ENCODE measurements at regions not wholly inside any gene's neighbourhood (a gene's known extent, or its start where the extent isn't known, plus 50 kb on each side); places are given as distances from the start of the nearest gene placed in this dataset.

DNA sequence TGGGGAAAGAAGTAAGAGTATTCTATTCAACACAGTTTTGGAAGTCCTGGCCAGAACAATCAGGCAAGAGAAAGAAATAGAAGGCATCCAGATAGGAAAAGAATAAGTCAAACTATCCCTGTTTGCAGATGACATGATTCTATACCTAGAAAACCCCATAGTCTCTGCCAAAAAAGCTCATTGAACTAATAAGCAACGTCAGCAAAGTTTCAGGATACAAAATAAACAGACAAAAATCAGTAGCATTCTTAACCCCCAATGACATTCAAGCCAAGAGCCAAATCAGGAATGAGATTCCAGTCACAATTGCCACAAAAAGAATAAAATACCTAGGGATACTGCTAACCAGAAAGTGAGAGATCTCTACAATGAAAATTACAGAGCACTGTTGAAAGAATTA lies 99.4 kb upstream of the MITF start (continued):
- no peak for TF ChIP-seq MXI1 (IDR thresholded peaks at IDR 0.05; ENCODE audit: low read depth, low read length)

DNA sequence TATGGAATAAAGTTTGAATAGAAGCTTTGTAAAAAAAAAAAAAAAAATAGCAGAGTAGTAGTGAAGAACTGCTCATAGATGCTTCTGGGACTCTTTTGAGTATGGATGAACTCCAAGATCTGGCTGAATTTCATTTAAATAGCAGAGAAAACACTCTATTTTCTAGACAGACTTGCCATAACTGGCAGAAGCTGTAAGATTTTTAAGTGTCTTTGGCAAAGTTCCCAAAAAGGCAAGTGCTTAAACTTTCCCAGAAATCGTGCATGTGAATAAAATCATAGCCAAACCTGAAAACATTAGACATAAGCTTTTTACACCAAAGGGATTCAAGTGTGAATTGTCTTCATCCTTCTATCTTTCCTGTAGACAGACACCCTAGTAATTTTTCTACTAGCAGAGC lies 110.3 kb upstream of the MITF start:
- no peak for FAIRE-seq
- TF ChIP-seq SREBF2 (IDR thresholded peaks at IDR 0.05; ENCODE audit: low read length) (no peak), ZZZ3 (IDR thresholded peaks at IDR 0.05; ENCODE audit: control insufficient read depth, insufficient read length, low read depth) (no peak), SMARCA5 (IDR thresholded peaks at IDR 0.05) (no peak), ESRRA (IDR thresholded peaks at IDR 0.05; ENCODE audit: low read length) (no peak), ZNF274 (IDR thresholded peaks at IDR 0.05; ENCODE audit: insufficient read depth, insufficient read length) (no peak), SMC3 (IDR thresholded peaks at IDR 0.05; ENCODE audit: borderline replicate concordance, low read length) (no peak), NFYA (IDR thresholded peaks at IDR 0.05; ENCODE audit: borderline replicate concordance, low read depth, low read length) (no peak), HDAC2 (IDR thresholded peaks at IDR 0.05) (no peak), CEBPB (IDR thresholded peaks at IDR 0.05; ENCODE audit: borderline replicate concordance in 1 of 2, low read depth in 2 of 2, low read length in 2 of 2) (no peak), YBX1 (IDR thresholded peaks at IDR 0.05) (no peak)
- TF ChIP-seq, protein P1, sequence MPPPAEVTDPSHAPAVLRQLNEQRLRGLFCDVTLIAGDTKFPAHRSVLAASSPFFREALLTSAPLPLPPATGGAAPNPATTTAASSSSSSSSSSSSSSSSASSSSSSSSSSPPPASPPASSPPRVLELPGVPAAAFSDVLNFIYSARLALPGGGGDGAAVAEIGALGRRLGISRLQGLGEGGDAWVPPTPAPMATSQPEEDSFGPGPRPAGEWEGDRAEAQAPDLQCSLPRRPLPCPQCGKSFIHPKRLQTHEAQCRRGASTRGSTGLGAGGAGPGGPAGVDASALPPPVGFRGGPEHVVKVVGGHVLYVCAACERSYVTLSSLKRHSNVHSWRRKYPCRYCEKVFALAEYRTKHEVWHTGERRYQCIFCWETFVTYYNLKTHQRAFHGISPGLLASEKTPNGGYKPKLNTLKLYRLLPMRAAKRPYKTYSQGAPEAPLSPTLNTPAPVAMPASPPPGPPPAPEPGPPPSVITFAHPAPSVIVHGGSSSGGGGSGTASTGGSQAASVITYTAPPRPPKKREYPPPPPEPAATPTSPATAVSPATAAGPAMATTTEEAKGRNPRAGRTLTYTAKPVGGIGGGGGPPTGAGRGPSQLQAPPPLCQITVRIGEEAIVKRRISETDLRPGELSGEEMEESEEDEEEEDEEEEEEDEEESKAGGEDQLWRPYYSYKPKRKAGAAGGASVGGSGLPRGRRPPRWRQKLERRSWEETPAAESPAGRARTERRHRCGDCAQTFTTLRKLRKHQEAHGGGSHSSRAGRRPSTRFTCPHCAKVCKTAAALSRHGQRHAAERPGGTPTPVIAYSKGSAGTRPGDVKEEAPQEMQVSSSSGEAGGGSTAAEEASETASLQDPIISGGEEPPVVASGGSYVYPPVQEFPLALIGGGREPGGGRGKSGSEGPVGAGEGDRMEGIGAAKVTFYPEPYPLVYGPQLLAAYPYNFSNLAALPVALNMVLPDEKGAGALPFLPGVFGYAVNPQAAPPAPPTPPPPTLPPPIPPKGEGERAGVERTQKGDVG (CRISPR knock-in tag; IDR thresholded peaks at IDR 0.05): no peak
- TF ChIP-seq, protein P2, sequence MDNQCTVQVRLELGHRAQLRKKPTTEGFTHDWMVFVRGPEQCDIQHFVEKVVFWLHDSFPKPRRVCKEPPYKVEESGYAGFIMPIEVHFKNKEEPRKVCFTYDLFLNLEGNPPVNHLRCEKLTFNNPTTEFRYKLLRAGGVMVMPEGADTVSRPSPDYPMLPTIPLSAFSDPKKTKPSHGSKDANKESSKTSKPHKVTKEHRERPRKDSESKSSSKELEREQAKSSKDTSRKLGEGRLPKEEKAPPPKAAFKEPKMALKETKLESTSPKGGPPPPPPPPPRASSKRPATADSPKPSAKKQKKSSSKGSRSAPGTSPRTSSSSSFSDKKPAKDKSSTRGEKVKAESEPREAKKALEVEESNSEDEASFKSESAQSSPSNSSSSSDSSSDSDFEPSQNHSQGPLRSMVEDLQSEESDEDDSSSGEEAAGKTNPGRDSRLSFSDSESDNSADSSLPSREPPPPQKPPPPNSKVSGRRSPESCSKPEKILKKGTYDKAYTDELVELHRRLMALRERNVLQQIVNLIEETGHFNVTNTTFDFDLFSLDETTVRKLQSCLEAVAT (IDR thresholded peaks at IDR 0.05): no peak
- TF ChIP-seq, protein P3, sequence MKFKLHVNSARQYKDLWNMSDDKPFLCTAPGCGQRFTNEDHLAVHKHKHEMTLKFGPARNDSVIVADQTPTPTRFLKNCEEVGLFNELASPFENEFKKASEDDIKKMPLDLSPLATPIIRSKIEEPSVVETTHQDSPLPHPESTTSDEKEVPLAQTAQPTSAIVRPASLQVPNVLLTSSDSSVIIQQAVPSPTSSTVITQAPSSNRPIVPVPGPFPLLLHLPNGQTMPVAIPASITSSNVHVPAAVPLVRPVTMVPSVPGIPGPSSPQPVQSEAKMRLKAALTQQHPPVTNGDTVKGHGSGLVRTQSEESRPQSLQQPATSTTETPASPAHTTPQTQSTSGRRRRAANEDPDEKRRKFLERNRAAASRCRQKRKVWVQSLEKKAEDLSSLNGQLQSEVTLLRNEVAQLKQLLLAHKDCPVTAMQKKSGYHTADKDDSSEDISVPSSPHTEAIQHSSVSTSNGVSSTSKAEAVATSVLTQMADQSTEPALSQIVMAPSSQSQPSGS (IDR thresholded peaks at IDR 0.05; ENCODE audit: low read length): no peak
- TF ChIP-seq, protein P4, sequence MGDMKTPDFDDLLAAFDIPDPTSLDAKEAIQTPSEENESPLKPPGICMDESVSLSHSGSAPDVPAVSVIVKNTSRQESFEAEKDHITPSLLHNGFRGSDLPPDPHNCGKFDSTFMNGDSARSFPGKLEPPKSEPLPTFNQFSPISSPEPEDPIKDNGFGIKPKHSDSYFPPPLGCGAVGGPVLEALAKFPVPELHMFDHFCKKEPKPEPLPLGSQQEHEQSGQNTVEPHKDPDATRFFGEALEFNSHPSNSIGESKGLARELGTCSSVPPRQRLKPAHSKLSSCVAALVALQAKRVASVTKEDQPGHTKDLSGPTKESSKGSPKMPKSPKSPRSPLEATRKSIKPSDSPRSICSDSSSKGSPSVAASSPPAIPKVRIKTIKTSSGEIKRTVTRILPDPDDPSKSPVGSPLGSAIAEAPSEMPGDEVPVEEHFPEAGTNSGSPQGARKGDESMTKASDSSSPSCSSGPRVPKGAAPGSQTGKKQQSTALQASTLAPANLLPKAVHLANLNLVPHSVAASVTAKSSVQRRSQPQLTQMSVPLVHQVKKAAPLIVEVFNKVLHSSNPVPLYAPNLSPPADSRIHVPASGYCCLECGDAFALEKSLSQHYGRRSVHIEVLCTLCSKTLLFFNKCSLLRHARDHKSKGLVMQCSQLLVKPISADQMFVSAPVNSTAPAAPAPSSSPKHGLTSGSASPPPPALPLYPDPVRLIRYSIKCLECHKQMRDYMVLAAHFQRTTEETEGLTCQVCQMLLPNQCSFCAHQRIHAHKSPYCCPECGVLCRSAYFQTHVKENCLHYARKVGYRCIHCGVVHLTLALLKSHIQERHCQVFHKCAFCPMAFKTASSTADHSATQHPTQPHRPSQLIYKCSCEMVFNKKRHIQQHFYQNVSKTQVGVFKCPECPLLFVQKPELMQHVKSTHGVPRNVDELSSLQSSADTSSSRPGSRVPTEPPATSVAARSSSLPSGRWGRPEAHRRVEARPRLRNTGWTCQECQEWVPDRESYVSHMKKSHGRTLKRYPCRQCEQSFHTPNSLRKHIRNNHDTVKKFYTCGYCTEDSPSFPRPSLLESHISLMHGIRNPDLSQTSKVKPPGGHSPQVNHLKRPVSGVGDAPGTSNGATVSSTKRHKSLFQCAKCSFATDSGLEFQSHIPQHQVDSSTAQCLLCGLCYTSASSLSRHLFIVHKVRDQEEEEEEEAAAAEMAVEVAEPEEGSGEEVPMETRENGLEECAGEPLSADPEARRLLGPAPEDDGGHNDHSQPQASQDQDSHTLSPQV (IDR thresholded peaks at IDR 0.05): no peak

More for the DNA sequence above, 110.3 kb upstream of the MITF start:
- ATAC-seq (no peak), DNase-seq (ENCODE audit: low read depth, low spot score) (no peak)
- ChIA-PET SMC1A (ENCODE audit: uncharacterized antibody, unreplicated experiment) (interaction anchor here (1.4 to 1.7 kb wide), 2 partner anchors 12 to 16 kb away, joined by 3 to 6 read pairs; no protein-coding TSS in a partner anchor), CTCF (no interaction called here), POLR2A (no interaction called here), RAD21 (ENCODE audit: unreplicated experiment) (no interaction called here)
- WGBS (ENCODE audit: insufficient coverage, insufficient replicate concordance, low lambda C conversion rate, missing lambda C conversion rate): 14% methylated on average over 1 of the region's 1 CpG
- intact Hi-C loops (cut with micrococcal nuclease; ENCODE audit: unreplicated experiment): no loop called here
- no peaks in the 10 kb centered on the region for H3K36me3 ChIP-seq (ENCODE audit: control insufficient read depth in 2 of 2, insufficient read depth in 2 of 2, low read length in 1 of 2)
- H3K79me2 ChIP-seq (ENCODE audit: control insufficient read depth, insufficient read depth, low read length): no peaks in the 10 kb centered on the region
- H4K20me1 ChIP-seq (ENCODE audit: control insufficient read depth, insufficient read depth): no peaks in the 10 kb centered on the region
- H3K4me2 ChIP-seq (ENCODE audit: control insufficient read depth, insufficient read depth): no peak overlapping the region
- no peak overlapping the region for H3K4me3 ChIP-seq
- BruUV-seq (replicated peaks): no TSS peak
- no peaks in the 10 kb centered on the region for H3K4me1 ChIP-seq (ENCODE audit: control insufficient read depth, insufficient read depth, low read length)
- H3K27ac ChIP-seq (ENCODE audit: control insufficient read depth, insufficient read depth): no peak overlapping the region
- in situ Hi-C loops (cut with MboI): no loop called here
- H2AFZ ChIP-seq (ENCODE audit: control insufficient read depth, low read depth, low read length): no peak overlapping the region
- H3K9ac ChIP-seq (ENCODE audit: control insufficient read depth, insufficient read depth, low read length): no peak overlapping the region
- no peaks in the 10 kb centered on the region for H3K9me3 ChIP-seq (replicated peaks; ENCODE audit: control insufficient read depth, insufficient read depth, low read length)
- no peaks in the 10 kb centered on the region for H3K27me3 ChIP-seq (replicated peaks in 1 of 2; ENCODE audit: control insufficient read depth in 2 of 2, insufficient read depth in 2 of 2, low read length in 1 of 2)
